Panc1 (cell line): ENCODE measurements at regions not wholly inside any gene's neighbourhood (a gene's known extent, or its start where the extent isn't known, plus 50 kb on each side); places are given as distances from the start of the nearest gene placed in this dataset.

ENCODE experiments used
- CTCF ChIP-seq: fragments of 450-650 bp; IDR thresholded peaks from 2 replicates; pipeline ENCODE4 v1.5.1; 2017; ENCODE audit warnings: mild to moderate bottlenecking
- POLR2AphosphoS5 ChIP-seq: IDR thresholded peaks from 2 replicates; pipeline ENCODE4 v1.6.1; 2012; ENCODE audit warnings: mild to moderate bottlenecking, low read depth, low read length, moderate library complexity

- TF ChIP-seq POLR2AphosphoS5, result no peak
- TF ChIP-seq CTCF, result no peak
These were observed 106.4 kb upstream of the HNMT start for GRCh38 chr2:137857881-137858280.
